ENCODE measurements at regions not wholly inside any gene's neighbourhood (a gene's known extent, or its start where the extent isn't known, plus 50 kb on each side); places are given as distances from the start of the nearest gene placed in this dataset.
A peak's percentile ranks its signal among the peaks of the same experiment; 100 is the strongest.

DNA sequence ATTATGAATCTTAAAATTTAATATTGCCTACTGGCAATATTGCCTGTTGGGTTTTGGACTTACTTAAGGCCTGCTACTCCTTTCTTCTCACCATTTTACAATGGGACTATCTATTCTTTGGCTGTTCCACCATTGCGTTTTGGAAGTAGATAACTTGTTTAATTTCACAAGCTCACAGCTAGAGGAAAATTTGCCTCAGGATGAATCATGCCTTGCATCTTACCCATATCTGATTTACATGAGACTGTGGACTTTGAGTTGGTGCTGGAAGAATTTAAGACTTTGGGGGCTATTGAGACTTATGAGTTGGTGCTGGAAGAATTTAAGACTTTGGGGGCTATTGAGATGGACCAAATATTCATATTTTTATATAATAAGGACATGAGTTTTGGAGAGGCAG is 662.6 kb downstream of the METTL15 start:
- TF ChIP-seq CSDC2 (CRISPR knock-in tag; IDR thresholded peaks at IDR 0.05) = no peak
- ATAC-seq = no peak

DNA sequence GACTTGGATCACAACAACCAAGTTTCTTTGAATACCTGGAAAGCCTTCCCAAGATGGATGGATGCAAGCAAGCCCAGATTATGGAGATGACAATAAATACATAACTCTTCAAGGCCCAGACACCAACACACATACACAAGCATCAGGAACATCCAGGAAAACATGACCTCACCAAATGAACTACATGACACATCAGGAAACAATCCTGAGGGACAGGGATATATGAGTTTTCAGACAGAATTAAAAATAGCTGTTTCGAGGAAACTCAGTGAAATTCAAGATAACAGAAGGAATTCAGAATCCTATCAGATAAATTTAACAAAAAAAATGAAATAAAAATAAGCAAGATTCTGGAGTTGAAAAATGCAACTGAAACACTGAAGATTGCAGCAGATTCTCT is 659.4 kb downstream of the METTL15 start:
- ATAC-seq = peak; percentile 44; the same call in 2 of the 3 replicates
- TF ChIP-seq RARB (CRISPR knock-in tag; IDR thresholded peaks at IDR 0.05) (no peak), ZFP30 (CRISPR knock-in tag; IDR thresholded peaks at IDR 0.05) (no peak), GLIS3 (CRISPR knock-in tag; IDR thresholded peaks at IDR 0.05) (no peak)

DNA sequence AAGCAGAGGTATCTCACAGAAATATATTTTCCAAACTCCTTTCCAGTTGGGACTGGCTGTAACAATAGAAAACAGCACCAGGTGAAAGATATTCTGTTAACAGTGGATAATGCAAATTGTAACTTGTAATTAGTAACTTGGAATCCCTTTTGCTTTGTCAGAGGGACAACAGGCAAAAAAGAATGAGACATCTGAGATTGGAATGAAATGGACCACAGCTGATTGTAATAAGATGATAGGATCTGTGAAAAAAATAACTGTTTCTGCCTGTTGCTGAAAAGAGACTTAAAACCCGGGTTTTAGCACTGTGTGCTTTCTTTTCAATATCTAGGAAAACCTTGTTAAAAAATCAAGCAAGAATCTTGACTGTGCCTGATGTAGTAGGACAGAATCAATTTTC is 655.7 kb downstream of the METTL15 start:
- TF ChIP-seq TOX (CRISPR knock-in tag; IDR thresholded peaks at IDR 0.05; ENCODE audit: borderline replicate concordance) (no peak), ESRRG (CRISPR knock-in tag; IDR thresholded peaks at IDR 0.05) (no peak), BACH2 (CRISPR knock-in tag; IDR thresholded peaks at IDR 0.05; ENCODE audit: borderline replicate concordance) (no peak), PPARA (CRISPR knock-in tag; IDR thresholded peaks at IDR 0.05; ENCODE audit: borderline replicate concordance) (no peak), ZNF70 (CRISPR knock-in tag; IDR thresholded peaks at IDR 0.05) (no peak), GLIS3 (CRISPR knock-in tag; IDR thresholded peaks at IDR 0.05) (no peak), CSDC2 (CRISPR knock-in tag; IDR thresholded peaks at IDR 0.05) (no peak), TCF4 (CRISPR knock-in tag; IDR thresholded peaks at IDR 0.05; ENCODE audit: borderline replicate concordance) (no peak), OSR1 (CRISPR knock-in tag; IDR thresholded peaks at IDR 0.05) (no peak), ZC3H10 (CRISPR knock-in tag; IDR thresholded peaks at IDR 0.05) (no peak)
- TF ChIP-seq, protein P1, sequence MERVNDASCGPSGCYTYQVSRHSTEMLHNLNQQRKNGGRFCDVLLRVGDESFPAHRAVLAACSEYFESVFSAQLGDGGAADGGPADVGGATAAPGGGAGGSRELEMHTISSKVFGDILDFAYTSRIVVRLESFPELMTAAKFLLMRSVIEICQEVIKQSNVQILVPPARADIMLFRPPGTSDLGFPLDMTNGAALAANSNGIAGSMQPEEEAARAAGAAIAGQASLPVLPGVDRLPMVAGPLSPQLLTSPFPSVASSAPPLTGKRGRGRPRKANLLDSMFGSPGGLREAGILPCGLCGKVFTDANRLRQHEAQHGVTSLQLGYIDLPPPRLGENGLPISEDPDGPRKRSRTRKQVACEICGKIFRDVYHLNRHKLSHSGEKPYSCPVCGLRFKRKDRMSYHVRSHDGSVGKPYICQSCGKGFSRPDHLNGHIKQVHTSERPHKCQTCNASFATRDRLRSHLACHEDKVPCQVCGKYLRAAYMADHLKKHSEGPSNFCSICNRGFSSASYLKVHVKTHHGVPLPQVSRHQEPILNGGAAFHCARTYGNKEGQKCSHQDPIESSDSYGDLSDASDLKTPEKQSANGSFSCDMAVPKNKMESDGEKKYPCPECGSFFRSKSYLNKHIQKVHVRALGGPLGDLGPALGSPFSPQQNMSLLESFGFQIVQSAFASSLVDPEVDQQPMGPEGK (CRISPR knock-in tag; IDR thresholded peaks at IDR 0.05; ENCODE audit: borderline replicate concordance) = no peak
- TF ChIP-seq, protein P2, sequence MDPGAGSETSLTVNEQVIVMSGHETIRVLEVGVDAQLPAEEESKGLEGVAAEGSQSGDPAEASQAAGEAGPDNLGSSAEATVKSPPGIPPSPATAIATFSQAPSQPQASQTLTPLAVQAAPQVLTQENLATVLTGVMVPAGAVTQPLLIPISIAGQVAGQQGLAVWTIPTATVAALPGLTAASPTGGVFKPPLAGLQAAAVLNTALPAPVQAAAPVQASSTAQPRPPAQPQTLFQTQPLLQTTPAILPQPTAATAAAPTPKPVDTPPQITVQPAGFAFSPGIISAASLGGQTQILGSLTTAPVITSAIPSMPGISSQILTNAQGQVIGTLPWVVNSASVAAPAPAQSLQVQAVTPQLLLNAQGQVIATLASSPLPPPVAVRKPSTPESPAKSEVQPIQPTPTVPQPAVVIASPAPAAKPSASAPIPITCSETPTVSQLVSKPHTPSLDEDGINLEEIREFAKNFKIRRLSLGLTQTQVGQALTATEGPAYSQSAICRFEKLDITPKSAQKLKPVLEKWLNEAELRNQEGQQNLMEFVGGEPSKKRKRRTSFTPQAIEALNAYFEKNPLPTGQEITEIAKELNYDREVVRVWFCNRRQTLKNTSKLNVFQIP (CRISPR knock-in tag; IDR thresholded peaks at IDR 0.05; ENCODE audit: borderline replicate concordance, low read depth) = no peak
- TF ChIP-seq, protein P3, sequence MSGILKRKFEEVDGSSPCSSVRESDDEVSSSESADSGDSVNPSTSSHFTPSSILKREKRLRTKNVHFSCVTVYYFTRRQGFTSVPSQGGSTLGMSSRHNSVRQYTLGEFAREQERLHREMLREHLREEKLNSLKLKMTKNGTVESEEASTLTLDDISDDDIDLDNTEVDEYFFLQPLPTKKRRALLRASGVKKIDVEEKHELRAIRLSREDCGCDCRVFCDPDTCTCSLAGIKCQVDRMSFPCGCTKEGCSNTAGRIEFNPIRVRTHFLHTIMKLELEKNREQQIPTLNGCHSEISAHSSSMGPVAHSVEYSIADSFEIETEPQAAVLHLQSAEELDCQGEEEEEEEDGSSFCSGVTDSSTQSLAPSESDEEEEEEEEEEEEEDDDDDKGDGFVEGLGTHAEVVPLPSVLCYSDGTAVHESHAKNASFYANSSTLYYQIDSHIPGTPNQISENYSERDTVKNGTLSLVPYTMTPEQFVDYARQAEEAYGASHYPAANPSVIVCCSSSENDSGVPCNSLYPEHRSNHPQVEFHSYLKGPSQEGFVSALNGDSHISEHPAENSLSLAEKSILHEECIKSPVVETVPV (CRISPR knock-in tag; IDR thresholded peaks at IDR 0.05) = no peak
- TF ChIP-seq, protein P4, sequence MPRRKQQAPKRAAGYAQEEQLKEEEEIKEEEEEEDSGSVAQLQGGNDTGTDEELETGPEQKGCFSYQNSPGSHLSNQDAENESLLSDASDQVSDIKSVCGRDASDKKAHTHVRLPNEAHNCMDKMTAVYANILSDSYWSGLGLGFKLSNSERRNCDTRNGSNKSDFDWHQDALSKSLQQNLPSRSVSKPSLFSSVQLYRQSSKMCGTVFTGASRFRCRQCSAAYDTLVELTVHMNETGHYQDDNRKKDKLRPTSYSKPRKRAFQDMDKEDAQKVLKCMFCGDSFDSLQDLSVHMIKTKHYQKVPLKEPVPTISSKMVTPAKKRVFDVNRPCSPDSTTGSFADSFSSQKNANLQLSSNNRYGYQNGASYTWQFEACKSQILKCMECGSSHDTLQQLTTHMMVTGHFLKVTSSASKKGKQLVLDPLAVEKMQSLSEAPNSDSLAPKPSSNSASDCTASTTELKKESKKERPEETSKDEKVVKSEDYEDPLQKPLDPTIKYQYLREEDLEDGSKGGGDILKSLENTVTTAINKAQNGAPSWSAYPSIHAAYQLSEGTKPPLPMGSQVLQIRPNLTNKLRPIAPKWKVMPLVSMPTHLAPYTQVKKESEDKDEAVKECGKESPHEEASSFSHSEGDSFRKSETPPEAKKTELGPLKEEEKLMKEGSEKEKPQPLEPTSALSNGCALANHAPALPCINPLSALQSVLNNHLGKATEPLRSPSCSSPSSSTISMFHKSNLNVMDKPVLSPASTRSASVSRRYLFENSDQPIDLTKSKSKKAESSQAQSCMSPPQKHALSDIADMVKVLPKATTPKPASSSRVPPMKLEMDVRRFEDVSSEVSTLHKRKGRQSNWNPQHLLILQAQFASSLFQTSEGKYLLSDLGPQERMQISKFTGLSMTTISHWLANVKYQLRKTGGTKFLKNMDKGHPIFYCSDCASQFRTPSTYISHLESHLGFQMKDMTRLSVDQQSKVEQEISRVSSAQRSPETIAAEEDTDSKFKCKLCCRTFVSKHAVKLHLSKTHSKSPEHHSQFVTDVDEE (CRISPR knock-in tag; IDR thresholded peaks at IDR 0.05) = no peak
- 0 out of 3 replicates have a peak, but pooled peaks have one; percentile 18 for ATAC-seq

DNA sequence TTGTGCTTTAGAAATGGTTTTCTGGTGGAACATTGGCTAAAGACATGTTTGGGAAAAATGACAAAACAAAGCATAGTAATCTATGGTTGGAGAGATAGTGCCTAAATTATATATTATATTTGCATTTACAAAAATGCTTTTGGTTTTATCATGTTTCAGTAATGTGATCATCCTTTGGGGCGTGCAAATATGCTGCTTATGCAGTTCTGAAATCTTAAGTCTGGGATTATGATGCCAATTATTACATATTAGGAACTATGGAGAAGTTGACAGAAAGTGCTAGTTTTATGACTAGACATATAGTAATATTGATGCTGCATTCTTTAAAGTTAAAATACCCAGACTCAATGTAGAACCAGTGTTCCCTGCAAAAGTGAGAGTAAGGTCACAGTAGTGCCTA is 655.0 kb downstream of the METTL15 start:
- ATAC-seq = no peak
- no peak for TF ChIP-seq CSDC2 (CRISPR knock-in tag; IDR thresholded peaks at IDR 0.05)
- TF ChIP-seq, protein P3 (CRISPR knock-in tag; IDR thresholded peaks at IDR 0.05) = no peak
- TF ChIP-seq ZNF565 (CRISPR knock-in tag; conservative IDR thresholded peaks at IDR 0.05; ENCODE audit: low read depth) = no peak
- TF ChIP-seq ESRRG (CRISPR knock-in tag; IDR thresholded peaks at IDR 0.05) = no peak
- TF ChIP-seq RARB (CRISPR knock-in tag; IDR thresholded peaks at IDR 0.05) = no peak
- TF ChIP-seq BACH2 (CRISPR knock-in tag; IDR thresholded peaks at IDR 0.05; ENCODE audit: borderline replicate concordance) = no peak
- TF ChIP-seq, protein P1 (CRISPR knock-in tag; IDR thresholded peaks at IDR 0.05; ENCODE audit: borderline replicate concordance) = no peak
- no peak for TF ChIP-seq GLIS3 (CRISPR knock-in tag; IDR thresholded peaks at IDR 0.05)
- no peak for TF ChIP-seq TOX (CRISPR knock-in tag; IDR thresholded peaks at IDR 0.05; ENCODE audit: borderline replicate concordance)
- TF ChIP-seq OSR1 (CRISPR knock-in tag; IDR thresholded peaks at IDR 0.05) = no peak
- no peak for TF ChIP-seq ZNF70 (CRISPR knock-in tag; IDR thresholded peaks at IDR 0.05)
- TF ChIP-seq ISL1 (CRISPR knock-in tag; IDR thresholded peaks at IDR 0.05) = no peak
- no peak for TF ChIP-seq ZFP3 (CRISPR knock-in tag; IDR thresholded peaks at IDR 0.05)
- no peak for TF ChIP-seq TCF4 (CRISPR knock-in tag; IDR thresholded peaks at IDR 0.05; ENCODE audit: borderline replicate concordance)
- TF ChIP-seq ZNF8 (CRISPR knock-in tag; IDR thresholded peaks at IDR 0.05) = no peak
- TF ChIP-seq, protein P2 (CRISPR knock-in tag; IDR thresholded peaks at IDR 0.05; ENCODE audit: borderline replicate concordance, low read depth) = no peak
